Astrocyte of the spinal cord (primary cell): ENCODE measurements at regions not wholly inside any gene's neighbourhood (a gene's known extent, or its start where the extent isn't known, plus 50 kb on each side); places are given as distances from the start of the nearest gene placed in this dataset.

Source experiments
- DNase-seq: peaks from one replicate; pipeline ENCODE4 v3.0.0; 2011; ENCODE audit warnings: low read depth, low spot score
- H3K4me3 ChIP-seq: 2 replicates; pipeline ENCODE4 v1.5.1; 2011; ENCODE audit warnings: low read depth, mild to moderate bottlenecking, low read length, moderate library complexity
- CTCF ChIP-seq: IDR thresholded peaks from 2 replicates; pipeline ENCODE4 v1.5.1; 2012; ENCODE audit warnings: low read depth, mild to moderate bottlenecking, low read length, inconsistent platforms
- in situ Hi-C: cut with HindIII; loops from 2 replicates; pipeline ENCODE4 v1.10.0; 2017; ENCODE audit warnings: low sequenced_read_pairs

DNA sequence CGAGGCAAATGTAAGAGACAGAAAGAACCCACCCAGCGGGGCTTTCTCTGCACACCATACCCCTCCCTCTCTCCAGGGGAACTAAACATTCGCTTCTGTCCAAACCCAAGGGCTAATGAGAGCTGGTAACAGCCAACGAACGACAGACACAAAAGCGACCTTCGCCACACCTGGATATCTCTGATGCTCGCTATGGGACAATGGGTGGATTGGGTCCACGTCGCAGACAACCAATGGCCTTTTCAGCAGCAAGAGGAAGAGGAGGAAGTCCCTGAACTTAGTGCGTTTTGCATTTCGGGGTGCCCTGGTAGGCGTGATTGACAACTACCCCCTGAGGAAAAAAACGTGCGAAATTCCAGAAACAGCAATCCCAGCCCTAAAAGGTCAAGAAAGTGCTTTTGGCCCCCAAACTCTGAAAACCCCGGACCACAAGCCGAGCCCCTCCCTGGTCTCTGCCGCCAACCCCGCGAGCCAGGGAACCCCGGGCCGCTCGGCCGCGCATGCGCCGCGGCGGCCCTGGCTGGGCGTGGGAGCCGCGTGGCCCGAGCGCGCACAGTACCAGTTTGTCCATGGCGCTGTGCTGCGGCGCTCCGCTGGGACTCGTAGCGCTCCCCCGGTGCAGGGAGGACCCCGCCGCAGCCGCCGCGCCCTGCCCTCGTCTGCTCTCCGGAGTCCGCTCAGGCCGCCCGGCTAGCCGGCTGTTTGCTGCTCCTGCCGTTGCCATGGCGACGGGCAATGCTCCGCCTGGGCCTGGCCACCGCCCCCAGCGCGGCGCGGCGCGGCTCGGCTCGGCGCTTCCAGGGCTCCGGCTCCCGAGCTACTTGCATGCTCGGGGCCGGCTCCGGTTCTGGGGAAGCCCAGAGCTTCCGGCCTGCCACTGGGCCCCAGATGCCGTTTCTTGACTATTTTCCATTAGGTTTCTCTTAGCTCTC, 66.9 kb upstream of the DNAH5 start:
- TF ChIP-seq CTCF, result no peak
- peak; percentile 87 for DNase-seq
- peak overlapping the region; percentile 58 for H3K4me3 ChIP-seq
- in situ Hi-C loops, result no loop called here

DNA sequence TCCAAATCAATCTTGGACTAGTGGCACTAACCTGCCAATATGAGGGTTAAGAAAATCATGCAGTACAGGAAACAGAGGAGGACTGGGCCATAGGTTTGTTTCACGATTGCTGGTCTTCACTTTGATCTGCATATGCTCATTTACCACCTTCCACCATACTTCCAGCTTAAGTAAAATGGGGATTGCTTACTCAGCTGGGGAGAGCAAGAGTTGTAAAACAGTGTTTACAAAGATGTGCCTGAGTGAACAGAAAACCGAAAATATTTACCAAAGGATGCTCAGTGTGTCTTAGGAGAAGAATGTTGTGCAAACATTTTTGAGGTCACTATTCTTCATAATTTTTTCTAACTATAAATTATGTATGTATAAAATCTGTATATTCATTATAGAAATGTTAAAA, 65.1 kb upstream of the DNAH5 start:
- H3K4me3 ChIP-seq, result no peak overlapping the region
- DNase-seq, result no peak
- TF ChIP-seq CTCF, result no peak
- in situ Hi-C loops, result no loop called here

GRCh38 chr5:14008819-14009311, 64.4 kb upstream of the DNAH5 start:
- in situ Hi-C loops, result no loop called here
- TF ChIP-seq CTCF, result no peak
- DNase-seq, result no peak
- H3K4me3 ChIP-seq, result no peak overlapping the region

GRCh38 chr5:14006823-14007520, 62.5 kb upstream of the DNAH5 start:
- H3K4me3 ChIP-seq, result no peak overlapping the region
- no peak for DNase-seq
- no peak for TF ChIP-seq CTCF
- in situ Hi-C loops, result no loop called here

DNA sequence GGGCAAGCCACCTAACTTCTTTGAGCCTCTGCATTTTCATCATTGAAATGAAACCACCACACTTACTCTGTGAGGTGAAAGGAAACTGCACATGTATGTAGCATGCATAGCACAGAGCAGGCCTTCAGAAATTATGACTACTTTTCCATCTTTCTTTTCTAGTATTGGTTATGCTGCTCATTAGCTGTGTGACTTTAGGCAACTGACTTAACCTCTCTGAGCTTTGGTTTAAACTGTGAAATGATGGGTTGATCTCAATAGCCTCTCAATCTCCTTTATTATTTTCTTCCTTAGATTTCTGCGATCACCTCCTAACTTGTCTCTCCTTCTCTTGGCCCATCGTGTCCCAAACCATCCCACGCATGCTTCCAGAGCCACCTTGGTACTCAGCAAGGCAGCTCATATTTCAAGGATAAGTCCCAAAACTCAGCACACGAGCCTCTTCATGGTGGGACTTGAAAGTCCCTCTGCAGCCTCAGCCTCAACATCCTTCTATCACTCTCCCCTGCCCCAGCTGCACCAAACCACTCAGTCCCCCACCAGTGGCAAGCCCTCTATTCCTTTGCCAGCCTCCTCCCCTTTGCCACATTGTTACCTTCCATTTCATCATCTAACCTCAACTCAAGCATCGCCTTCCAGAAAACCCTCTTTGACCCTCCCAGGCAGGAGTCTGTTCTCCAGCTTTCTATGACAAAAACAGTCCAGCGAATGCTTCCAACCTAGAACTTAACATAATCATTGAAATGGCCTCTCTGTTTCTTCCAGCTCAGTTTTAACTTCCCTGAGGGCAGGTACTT, 60.3 kb upstream of the DNAH5 start:
- in situ Hi-C loops, result no loop called here
- no peak for TF ChIP-seq CTCF
- no peak for DNase-seq
- no peak overlapping the region for H3K4me3 ChIP-seq

DNA sequence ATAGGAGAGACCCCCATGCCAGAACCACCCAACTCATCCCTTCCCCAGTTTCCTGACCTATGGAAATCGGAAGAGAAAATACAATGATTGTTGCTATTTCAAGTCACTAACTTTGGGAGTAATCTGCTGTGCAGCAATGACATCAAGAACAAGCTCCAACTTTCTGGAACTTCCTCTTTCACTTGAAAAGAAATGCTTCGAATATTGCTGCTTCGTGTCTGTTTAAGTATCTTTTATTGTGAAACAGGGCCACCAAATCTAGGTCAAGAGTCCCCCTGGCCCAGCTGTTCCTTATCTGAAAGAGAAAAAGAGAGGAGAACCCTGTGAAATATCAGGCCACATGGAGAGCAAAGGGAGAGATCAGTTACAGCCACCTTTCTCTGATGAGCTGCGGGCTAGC, 59.4 kb upstream of the DNAH5 start:
- H3K4me3 ChIP-seq, result no peak overlapping the region
- in situ Hi-C loops, result no loop called here
- no peak for TF ChIP-seq CTCF
- DNase-seq, result no peak
